ENCODE measurements at regions not wholly inside any gene's neighbourhood (a gene's known extent, or its start where the extent isn't known, plus 50 kb on each side); places are given as distances from the start of the nearest gene placed in this dataset.

- no peak for DNase-seq (ENCODE audit: extremely low spot score)
- Histone ChIP-seq H3K4me3 (ENCODE audit: low read depth, low read length) (no peak overlapping the region), H3K36me3 (ENCODE audit: insufficient read depth) (no peaks in the 10 kb centered on the region), H3K27ac (ENCODE audit: low read depth) (no peak overlapping the region), H3K4me1 (ENCODE audit: insufficient read depth) (no peaks in the 10 kb centered on the region)
- WGBS: 92% methylated on average over 7 of the region's 7 CpGs
These were observed 389.8 kb downstream of the BCL11A start for GRCh38 chr2:60163691-60164090.

DNA sequence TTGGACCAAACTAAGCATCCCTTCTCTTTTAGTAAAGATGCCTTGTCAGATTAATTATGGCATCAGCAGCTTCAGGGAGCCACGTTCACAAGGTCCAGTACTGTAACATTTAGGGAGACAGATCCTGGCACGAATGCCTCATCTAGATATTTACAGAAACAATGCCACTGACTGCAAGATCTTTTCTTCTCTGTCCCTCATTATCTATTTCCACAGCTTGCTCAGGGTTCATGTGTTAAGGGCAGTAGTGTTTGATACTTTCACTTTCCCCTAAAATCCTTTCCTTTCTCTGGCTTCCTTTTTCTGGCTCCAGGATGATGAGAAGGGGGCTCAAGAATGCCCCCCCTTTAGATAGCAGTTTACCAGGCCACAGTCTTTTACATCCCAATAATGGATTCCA is 393.9 kb downstream of the BCL11A start:
- 52% methylated on average over 2 of the region's 2 CpGs for WGBS
- no peaks in the 10 kb centered on the region for H3K4me1 ChIP-seq (ENCODE audit: insufficient read depth)
- H3K36me3 ChIP-seq (ENCODE audit: insufficient read depth): no peaks in the 10 kb centered on the region
- H3K4me3 ChIP-seq (ENCODE audit: low read depth, low read length): no peak overlapping the region
- H3K27ac ChIP-seq (ENCODE audit: low read depth): no peak overlapping the region
- no peak for DNase-seq (ENCODE audit: extremely low spot score)

DNA sequence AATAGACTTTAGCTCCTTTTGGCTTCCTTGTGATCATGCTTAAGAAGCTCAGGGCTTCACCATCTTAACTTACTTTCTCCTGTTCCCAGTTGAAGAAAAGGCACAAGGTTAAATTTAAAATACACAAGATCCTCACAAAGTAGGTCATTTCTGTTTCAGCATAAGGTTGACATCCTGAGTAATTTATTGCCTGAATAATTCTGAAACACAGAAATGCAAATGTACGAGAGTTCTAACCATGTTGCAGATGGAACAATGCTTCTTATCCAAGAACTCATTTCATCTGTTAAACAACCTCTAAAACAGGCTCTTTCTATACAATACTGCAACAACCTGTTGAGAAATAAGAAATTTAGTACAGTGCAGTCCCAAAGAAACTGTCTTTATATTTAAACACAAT is 395.2 kb downstream of the BCL11A start:
- Histone ChIP-seq H3K4me3 (ENCODE audit: low read depth, low read length) (no peak overlapping the region), H3K27ac (ENCODE audit: low read depth) (no peak overlapping the region), H3K4me1 (ENCODE audit: insufficient read depth) (no peaks in the 10 kb centered on the region), H3K36me3 (ENCODE audit: insufficient read depth) (no peaks in the 10 kb centered on the region)
- DNase-seq (ENCODE audit: extremely low spot score): no peak
- WGBS: 77% methylated on average over 1 of the region's 1 CpG

DNA sequence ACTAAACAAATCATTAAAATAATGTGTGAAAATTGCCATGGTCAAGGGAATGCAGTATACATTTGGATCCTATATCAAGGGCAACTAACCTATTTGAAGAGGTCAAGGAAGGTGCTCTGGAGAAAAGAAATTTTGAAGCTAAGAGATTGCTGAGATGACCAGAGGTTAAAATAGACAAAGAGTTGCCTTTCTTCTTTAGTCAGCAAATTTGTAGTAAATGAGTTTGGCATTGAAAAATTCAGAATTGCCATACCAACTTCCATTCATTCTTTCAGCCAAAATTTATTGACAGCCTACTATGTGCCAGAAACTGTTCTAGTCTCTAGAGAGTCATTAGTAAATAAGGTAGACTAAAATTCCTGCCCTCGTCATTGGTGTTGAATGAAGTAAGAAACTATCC is 396.2 kb downstream of the BCL11A start:
- H3K4me1 ChIP-seq (ENCODE audit: insufficient read depth): no peaks in the 10 kb centered on the region
- 94% methylated on average over 1 of the region's 1 CpG for WGBS
- H3K4me3 ChIP-seq (ENCODE audit: low read depth, low read length): no peak overlapping the region
- no peak overlapping the region for H3K27ac ChIP-seq (ENCODE audit: low read depth)
- no peak for DNase-seq (ENCODE audit: extremely low spot score)
- no peaks in the 10 kb centered on the region for H3K36me3 ChIP-seq (ENCODE audit: insufficient read depth)

DNA sequence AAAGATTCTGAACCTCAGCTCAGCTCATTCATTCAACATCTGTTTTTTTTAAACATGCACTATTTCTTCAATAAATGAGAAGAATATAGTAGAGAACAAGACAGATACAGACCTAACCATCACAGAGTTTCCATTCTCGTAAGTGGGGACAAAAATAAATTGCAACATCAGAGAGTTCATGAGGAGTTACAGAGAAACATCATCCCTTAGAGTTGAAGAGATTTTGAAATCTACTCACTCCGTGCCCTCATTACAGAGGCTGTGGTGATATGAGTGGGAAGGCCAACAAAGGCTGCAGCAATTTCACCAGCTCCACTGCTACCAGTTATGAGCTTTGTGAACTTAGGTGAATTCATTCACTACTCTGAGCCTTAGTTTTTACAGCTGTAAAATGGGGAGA is 399.3 kb downstream of the BCL11A start:
- DNase-seq (ENCODE audit: extremely low spot score): no peak
- Histone ChIP-seq H3K4me3 (ENCODE audit: low read depth, low read length) (no peak overlapping the region), H3K4me1 (ENCODE audit: insufficient read depth) (no peaks in the 10 kb centered on the region), H3K27ac (ENCODE audit: low read depth) (no peak overlapping the region), H3K36me3 (ENCODE audit: insufficient read depth) (no peaks in the 10 kb centered on the region)
- 81% methylated on average over 2 of the region's 2 CpGs for WGBS

DNA sequence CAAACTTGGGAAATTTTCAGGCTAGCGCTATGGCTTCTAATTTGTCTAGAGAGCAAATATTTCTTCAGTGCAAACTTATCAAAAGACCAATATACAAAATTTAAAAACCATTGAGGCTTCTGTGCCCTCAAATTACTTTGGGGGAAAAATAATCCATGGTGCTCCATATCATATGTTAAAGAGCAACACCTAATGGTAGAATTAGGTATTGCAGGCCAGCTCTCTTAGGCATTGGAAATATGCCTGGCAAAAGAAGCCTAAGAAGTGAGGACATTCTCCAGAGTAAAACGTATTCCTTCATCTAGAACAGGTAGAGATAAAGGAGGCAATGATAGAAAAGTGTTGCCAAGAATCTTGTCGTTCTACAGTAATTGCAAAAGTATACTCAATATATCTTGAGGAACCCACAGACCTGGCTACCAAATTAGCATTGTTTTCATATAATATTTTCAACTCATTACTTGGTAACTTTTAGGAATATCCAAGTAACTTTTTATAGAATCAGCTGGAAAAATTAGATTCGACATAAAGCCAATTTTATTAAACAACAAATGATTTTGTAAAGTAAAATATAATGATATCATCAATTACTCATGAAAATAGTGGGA is 401.1 kb downstream of the BCL11A start:
- no peak overlapping the region for H3K4me3 ChIP-seq (ENCODE audit: low read depth, low read length)
- no peak for DNase-seq (ENCODE audit: extremely low spot score)
- H3K36me3 ChIP-seq (ENCODE audit: insufficient read depth): no peaks in the 10 kb centered on the region
- 75% methylated on average over 4 of the region's 4 CpGs for WGBS
- H3K4me1 ChIP-seq (ENCODE audit: insufficient read depth): no peaks in the 10 kb centered on the region
- H3K27ac ChIP-seq (ENCODE audit: low read depth): no peak overlapping the region

- no peak for DNase-seq (ENCODE audit: extremely low spot score)
- Histone ChIP-seq H3K27ac (ENCODE audit: low read depth) (no peak overlapping the region), H3K4me1 (ENCODE audit: insufficient read depth) (no peaks in the 10 kb centered on the region), H3K4me3 (ENCODE audit: low read depth, low read length) (no peak overlapping the region), H3K36me3 (ENCODE audit: insufficient read depth) (no peaks in the 10 kb centered on the region)
- 92% methylated on average over 1 of the region's 1 CpG for whole genome bisulfite sequencing
These were observed 404.3 kb downstream of the BCL11A start for GRCh38 chr2:60149176-60149575.

GRCh38 chr2:60148716-60149115 is 404.7 kb downstream of the BCL11A start:
- no peaks in the 10 kb centered on the region for H3K36me3 ChIP-seq (ENCODE audit: insufficient read depth)
- no peaks in the 10 kb centered on the region for H3K4me1 ChIP-seq (ENCODE audit: insufficient read depth)
- no peak overlapping the region for H3K27ac ChIP-seq (ENCODE audit: low read depth)
- H3K4me3 ChIP-seq (ENCODE audit: low read depth, low read length): no peak overlapping the region
- 78% methylated on average over 4 of the region's 4 CpGs for WGBS
- DNase-seq (ENCODE audit: extremely low spot score): no peak

DNA sequence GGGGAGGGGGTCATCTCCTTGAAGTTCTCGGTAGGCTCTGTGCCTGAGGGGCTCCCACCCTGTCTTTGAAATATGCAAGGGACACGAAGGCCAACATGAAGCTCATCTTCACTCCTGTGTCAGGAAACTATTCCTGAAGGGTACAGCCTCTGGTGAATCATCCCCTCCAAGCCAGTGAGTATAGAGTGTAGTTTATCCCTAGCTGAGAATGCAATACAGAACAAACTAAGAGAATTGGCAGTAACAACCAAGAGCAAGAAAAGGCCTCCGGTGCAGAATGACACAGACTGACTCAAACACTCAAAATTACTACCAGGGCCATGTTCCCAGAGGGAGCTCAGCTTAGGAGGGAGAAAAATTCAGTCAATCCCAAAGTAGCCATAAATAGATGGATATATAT is 413.3 kb downstream of the BCL11A start:
- no peaks in the 10 kb centered on the region for H3K4me1 ChIP-seq (ENCODE audit: insufficient read depth)
- DNase-seq (ENCODE audit: extremely low spot score): no peak
- no peak overlapping the region for H3K4me3 ChIP-seq (ENCODE audit: low read depth, low read length)
- WGBS: 35% methylated on average over 3 of the region's 3 CpGs
- H3K27ac ChIP-seq (ENCODE audit: low read depth): no peak overlapping the region
- H3K36me3 ChIP-seq (ENCODE audit: insufficient read depth): no peaks in the 10 kb centered on the region

DNA sequence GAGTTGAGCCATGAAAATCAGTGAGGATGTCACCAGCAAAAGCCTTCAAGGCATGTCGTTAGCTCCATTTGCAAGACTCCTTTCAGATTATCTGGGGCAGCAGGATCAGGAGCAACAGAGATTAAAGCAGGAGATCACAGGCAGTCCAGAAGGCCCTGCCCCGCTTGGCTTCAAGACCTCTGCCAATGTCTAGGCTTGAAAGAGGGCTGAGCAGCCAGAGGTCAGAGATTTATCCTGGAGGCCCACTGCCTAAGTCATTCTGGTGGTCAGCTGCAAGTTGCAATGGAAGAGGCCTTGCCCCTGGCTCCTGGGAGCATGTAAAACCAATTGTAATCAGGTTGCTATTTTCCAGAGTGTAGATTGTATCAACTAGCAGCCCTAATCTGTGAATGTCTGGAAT is 416.5 kb downstream of the BCL11A start:
- no peak overlapping the region for H3K27ac ChIP-seq (ENCODE audit: low read depth)
- H3K4me1 ChIP-seq (ENCODE audit: insufficient read depth): no peaks in the 10 kb centered on the region
- no peak for DNase-seq (ENCODE audit: extremely low spot score)
- H3K36me3 ChIP-seq (ENCODE audit: insufficient read depth): no peaks in the 10 kb centered on the region
- H3K4me3 ChIP-seq (ENCODE audit: low read depth, low read length): no peak overlapping the region
- WGBS: 89% methylated on average over 2 of the region's 2 CpGs

DNA sequence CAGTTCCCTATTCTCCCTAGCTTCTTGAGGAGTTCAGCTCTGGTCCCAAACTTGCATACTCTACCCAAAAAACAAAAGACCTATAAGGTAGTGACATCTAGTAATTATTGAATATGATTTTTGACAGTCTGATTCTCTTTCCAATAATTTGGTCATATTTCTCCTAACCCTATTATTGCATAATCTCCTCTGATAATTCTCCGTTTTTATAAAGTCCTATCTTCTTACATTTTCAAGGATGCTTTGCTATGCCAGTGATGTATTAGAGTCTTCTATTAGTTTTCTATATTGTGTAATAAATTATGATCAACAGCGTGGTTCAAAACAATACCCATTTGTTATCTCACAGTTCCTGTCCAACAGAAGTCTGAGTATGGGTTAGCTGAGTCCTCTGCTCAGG is 426.3 kb downstream of the BCL11A start:
- H3K4me1 ChIP-seq (ENCODE audit: insufficient read depth): no peaks in the 10 kb centered on the region
- no peak for DNase-seq (ENCODE audit: extremely low spot score)
- no peaks in the 10 kb centered on the region for H3K36me3 ChIP-seq (ENCODE audit: insufficient read depth)
- H3K27ac ChIP-seq (ENCODE audit: low read depth): no peak overlapping the region
- 89% methylated on average over 2 of the region's 2 CpGs for WGBS
- no peak overlapping the region for H3K4me3 ChIP-seq (ENCODE audit: low read depth, low read length)

GRCh38 chr2:60125611-60126426 is 427.6 kb downstream of the BCL11A start:
- DNase-seq (ENCODE audit: extremely low spot score): no peak
- H3K4me3 ChIP-seq (ENCODE audit: low read depth, low read length): no peak overlapping the region
- no peaks in the 10 kb centered on the region for H3K4me1 ChIP-seq (ENCODE audit: insufficient read depth)
- H3K36me3 ChIP-seq (ENCODE audit: insufficient read depth): no peaks in the 10 kb centered on the region
- WGBS: 53% methylated on average over 8 of the region's 8 CpGs
- no peak overlapping the region for H3K27ac ChIP-seq (ENCODE audit: low read depth)

DNA sequence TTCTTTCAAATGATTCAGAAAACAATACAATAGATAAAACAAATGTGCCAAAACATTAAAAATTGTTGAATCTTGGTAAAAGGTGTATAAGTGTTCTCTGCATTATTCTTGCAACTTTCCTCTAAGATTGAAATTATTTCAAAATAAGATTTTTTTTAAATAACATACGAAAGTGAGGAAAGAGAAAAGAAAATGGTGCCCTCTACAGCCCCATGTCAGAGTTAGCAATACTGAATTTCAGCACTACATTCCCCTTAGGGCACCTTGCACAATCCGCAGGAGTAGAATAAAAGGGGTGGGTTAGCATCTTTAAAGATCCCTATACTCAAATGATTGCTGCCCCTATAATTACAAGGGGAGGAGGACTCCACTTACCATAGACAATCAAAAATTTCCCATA is 433.7 kb downstream of the BCL11A start:
- no peak overlapping the region for H3K27ac ChIP-seq (ENCODE audit: low read depth)
- no peak overlapping the region for H3K4me3 ChIP-seq (ENCODE audit: low read depth, low read length)
- H3K36me3 ChIP-seq (ENCODE audit: insufficient read depth): no peaks in the 10 kb centered on the region
- DNase-seq (ENCODE audit: extremely low spot score): no peak
- no peaks in the 10 kb centered on the region for H3K4me1 ChIP-seq (ENCODE audit: insufficient read depth)
- WGBS: 86% methylated on average over 2 of the region's 2 CpGs

GRCh38 chr2:60118917-60119316 is 434.5 kb downstream of the BCL11A start:
- no peak for DNase-seq (ENCODE audit: extremely low spot score)
- no peak overlapping the region for H3K4me3 ChIP-seq (ENCODE audit: low read depth, low read length)
- no peaks in the 10 kb centered on the region for H3K4me1 ChIP-seq (ENCODE audit: insufficient read depth)
- H3K27ac ChIP-seq (ENCODE audit: low read depth): no peak overlapping the region
- no peaks in the 10 kb centered on the region for H3K36me3 ChIP-seq (ENCODE audit: insufficient read depth)
- 87% methylated on average over 1 of the region's 1 CpG for WGBS
